ENCODE measurements at regions not wholly inside any gene's neighbourhood (a gene's known extent, or its start where the extent isn't known, plus 50 kb on each side); places are given as distances from the start of the nearest gene placed in this dataset.

GRCh38 chr12:116384691-116385485 lies 107.4 kb upstream of the MED13L start:
- POLR2A ChIA-PET: interaction anchor here (1.0 kb wide), 1 partner anchor 50 kb away, joined by 3 read pairs; no protein-coding TSS in a partner anchor
- TF ChIP-seq CTCF (IDR thresholded peaks at IDR 0.05; ENCODE audit: insufficient read depth, low read length, missing control alignments): no peak
- DNase-seq (ENCODE audit: low read depth, low spot score): no peak
- CTCF ChIA-PET: interaction anchor here (0.9 to 1.3 kb wide), 3 partner anchors 14 to 229 kb away, joined by 3 to 4 read pairs (median 3); no protein-coding TSS in a partner anchor
- no peak overlapping the region for H3K4me3 ChIP-seq (ENCODE audit: low read depth, low read length)

DNA sequence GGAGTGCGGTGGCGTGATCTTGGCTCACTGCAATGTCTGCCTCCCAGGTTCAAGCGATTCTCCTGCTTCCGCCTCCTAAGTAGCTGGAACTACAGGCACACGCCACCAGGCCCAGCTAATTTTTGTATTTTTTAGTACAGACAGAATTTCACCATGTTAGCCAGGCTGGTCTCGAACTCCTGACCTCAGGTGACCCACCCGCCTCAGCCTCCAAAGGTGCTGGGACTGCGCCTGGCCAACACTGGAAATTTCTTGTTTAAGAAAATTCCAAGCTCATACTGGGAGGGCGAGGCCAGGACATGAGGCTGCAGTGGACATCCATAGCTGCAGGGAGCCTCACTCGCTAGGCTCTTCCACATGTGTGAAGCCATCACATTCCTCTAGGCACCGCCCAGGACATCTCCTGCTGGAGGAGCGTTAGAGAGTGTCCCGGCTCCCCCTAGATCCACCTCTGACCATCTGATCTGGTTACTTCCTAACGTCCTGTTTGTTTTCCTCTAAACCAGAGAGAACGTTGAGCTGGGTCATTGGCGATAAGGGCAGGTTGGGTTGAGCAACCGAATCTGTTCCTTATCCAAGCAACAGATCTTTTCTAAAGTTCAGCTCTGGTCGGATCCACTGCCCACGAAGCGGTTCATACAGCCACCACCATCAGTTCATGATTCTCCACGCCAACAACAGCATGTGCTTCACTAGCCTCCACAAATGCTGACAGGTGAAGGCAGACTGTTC lies 108.2 kb upstream of the MED13L start:
- H3K4me3 ChIP-seq (ENCODE audit: low read depth, low read length): no peak overlapping the region
- no peak for DNase-seq (ENCODE audit: low read depth, low spot score)
- no peak for TF ChIP-seq CTCF (IDR thresholded peaks at IDR 0.05; ENCODE audit: insufficient read depth, low read length, missing control alignments)
- POLR2A ChIA-PET: interaction anchor here (1.0 kb wide), 1 partner anchor 49 kb away, joined by 3 read pairs; no protein-coding TSS in a partner anchor
- CTCF ChIA-PET: interaction anchor here (0.9 to 1.3 kb wide), 3 partner anchors 14 to 228 kb away, joined by 3 to 4 read pairs (median 3); no protein-coding TSS in a partner anchor

GRCh38 chr12:116389326-116389725 lies 111.8 kb upstream of the MED13L start:
- no peak for TF ChIP-seq CTCF (IDR thresholded peaks at IDR 0.05; ENCODE audit: insufficient read depth, low read length, missing control alignments)
- no peak for DNase-seq (ENCODE audit: low read depth, low spot score)
- POLR2A ChIA-PET: interaction anchor here (0.5 kb wide), 1 partner anchor 42 kb away, joined by 3 read pairs; no protein-coding TSS in a partner anchor
- no peak overlapping the region for H3K4me3 ChIP-seq (ENCODE audit: low read depth, low read length)
- CTCF ChIA-PET: interaction anchor here (0.7 to 1.0 kb wide), 3 partner anchors 10 to 373 kb away, joined by 3 read pairs; no protein-coding TSS in a partner anchor

DNA sequence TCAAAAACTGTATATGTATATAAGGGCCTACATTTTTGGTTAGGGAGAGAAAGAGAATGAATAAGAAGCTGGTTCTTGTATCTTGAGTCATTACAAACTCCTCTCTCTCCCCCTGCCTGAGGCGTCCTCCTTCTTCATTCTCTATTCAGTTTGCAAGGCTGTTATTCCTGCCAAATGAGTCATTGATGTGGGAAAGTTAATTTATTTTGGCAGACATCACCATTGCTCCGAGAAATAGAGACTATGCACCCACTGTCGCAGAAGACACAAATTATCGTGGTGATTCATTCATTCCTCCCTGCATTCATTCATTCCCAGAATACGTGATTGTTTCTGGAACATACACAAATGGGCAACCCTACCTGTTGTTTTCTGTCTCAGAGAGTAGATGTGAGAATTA lies 112.5 kb upstream of the MED13L start:
- POLR2A ChIA-PET: interaction anchor here (0.5 kb wide), 1 partner anchor 43 kb away, joined by 3 read pairs; no protein-coding TSS in a partner anchor
- H3K4me3 ChIP-seq (ENCODE audit: low read depth, low read length): no peak overlapping the region
- CTCF ChIA-PET: interaction anchor here (0.7 to 1.0 kb wide), 3 partner anchors 9 to 373 kb away, joined by 3 read pairs; no protein-coding TSS in a partner anchor
- DNase-seq (ENCODE audit: low read depth, low spot score): peak; percentile 95
- TF ChIP-seq CTCF (IDR thresholded peaks at IDR 0.05; ENCODE audit: insufficient read depth, low read length, missing control alignments): no peak

GRCh38 chr12:116390401-116391335 lies 113.2 kb upstream of the MED13L start:
- ChIA-PET CTCF (interaction anchor here (0.6 to 1.4 kb wide), 4 partner anchors 9 to 209 kb away, joined by 3 read pairs; no protein-coding TSS in a partner anchor), POLR2A (interaction anchor here (0.9 kb wide), 1 partner anchor 9 kb away, joined by 5 read pairs; no protein-coding TSS in a partner anchor)
- DNase-seq (ENCODE audit: low read depth, low spot score): no peak
- no peak overlapping the region for H3K4me3 ChIP-seq (ENCODE audit: low read depth, low read length)
- TF ChIP-seq CTCF (IDR thresholded peaks at IDR 0.05; ENCODE audit: insufficient read depth, low read length, missing control alignments): no peak

All from AG04449 (cell line).